Psoas muscle (tissue), 7 donors: ENCODE measurements at regions not wholly inside any gene's neighbourhood (a gene's known extent, or its start where the extent isn't known, plus 50 kb on each side); places are given as distances from the start of the nearest gene placed in this dataset.

Experiments used
- ATAC-seq, 4 donors: fragments of 200-7000 bp; cut with Tn5 transposase; one replicate each; pipeline ENCODE4 v1.9.1; 2020; ENCODE audit warnings: moderate library complexity in 3 of 4, mild to moderate bottlenecking in 2 of 4
- DNase-seq, 2 donors: peaks; one replicate each; pipeline ENCODE4 v3.0.0-alpha.2; 2020
- H3K27ac ChIP-seq: fragments of 200-600 bp; one replicate; pipeline ENCODE4 v1.8.0; 2022
- H3K27me3 ChIP-seq, 3 donors: fragments of 200-600 bp in 1 of 3; one replicate each; pipeline versions ENCODE4 v1.6.1 to v1.8.0; 2013 to 2022; ENCODE audit warnings: low read length in 2 of 3, mild to moderate bottlenecking in 2 of 3, moderate library complexity in 1 of 3; ENCODE audit not compliant: insufficient read depth in 3 of 3
- H3K36me3 ChIP-seq, 2 donors: fragments of 200-600 bp in 1 of 2; one replicate each; pipeline versions ENCODE4 v1.6.1 to v1.8.0; 2013 to 2022; ENCODE audit warnings: low read depth in 1 of 2, mild to moderate bottlenecking in 1 of 2, moderate library complexity in 1 of 2; ENCODE audit not compliant: insufficient read depth in 1 of 2
- H3K4me1 ChIP-seq: fragments of 200-600 bp; one replicate; pipeline ENCODE4 v1.8.0; 2022
- H3K4me3 ChIP-seq: fragments of 200-600 bp; one replicate; pipeline ENCODE4 v1.8.0; 2022; ENCODE audit warnings: mild to moderate bottlenecking
- H3K9me3 ChIP-seq: fragments of 200-600 bp; one replicate; pipeline ENCODE4 v1.8.0; 2022
- CTCF ChIP-seq: fragments of 200-600 bp; IDR thresholded peaks from one replicate; pipeline ENCODE4 v1.8.0; 2022; ENCODE audit warnings: antibody characterized with exemption
- WGBS, 3 donors: extraction: QIAGEN DNeasy Blood & Tissue Kit; methylation state at CpG; one replicate each; pipeline versions ENCODE4 v1.1.6 to v1.1.7; 2013; 5-methylcytosine and 5-hydroxymethylcytosine counted together
- intact Hi-C, 2 donors: fragments of 100-400 bp; cut with DNase I; formaldehyde crosslinking; loops; one replicate each; pipeline versions ENCODE4 v1.11.0 to v1.14.2; 2022
- donor health status: healthy with polysubstance abuse.
- donor health status: DM: no; HTN: no; CAD: no; lungs with moderate emphysema.
- donor health status: Bipolar disorder and iron deficiency.
- donor health status: healthy.
- donor health status: DM: yes; HTN: yes; CAD: no.
- donor health status: DM: no; HTN: no; CAD: no.
- donor health status: DM: yes; HTN: yes; CAD: no.

DNA sequence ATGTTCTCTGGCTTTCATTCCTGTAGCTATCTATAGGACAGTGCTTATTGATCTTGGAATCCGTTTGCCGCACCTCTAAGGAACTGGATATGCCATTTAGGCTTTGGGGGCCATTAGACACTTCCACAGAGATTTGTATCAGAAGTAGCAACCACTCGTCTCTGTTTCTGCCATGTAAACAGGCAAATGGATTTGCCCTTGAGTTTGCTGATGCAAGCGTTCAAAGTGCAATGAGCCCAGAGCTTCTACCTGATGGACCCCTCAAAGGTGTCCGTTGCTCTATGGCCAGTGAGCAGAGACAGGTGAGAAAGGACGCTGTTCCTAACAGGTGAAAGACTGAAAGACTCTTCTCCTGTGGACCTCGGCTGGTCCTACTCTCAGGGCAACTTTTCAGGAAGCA lies 302.9 kb downstream of the ZNF536 start:
- WGBS, 3 donors, result 89 to 91% (median 90%) methylated on average over 7 of the region's 7 CpGs
- no peak for DNase-seq
- no peak for ATAC-seq
- intact Hi-C loops, result no loop called here
- no peak overlapping the region for H3K27ac ChIP-seq
- no peaks in the 10 kb centered on the region for H3K36me3 ChIP-seq
- no peaks in the 10 kb centered on the region for H3K4me1 ChIP-seq
- peaks cover 0 to 12% (median 6%) of the 10 kb centered on the region in 3 donors for H3K27me3 ChIP-seq
- no peak overlapping the region for H3K4me3 ChIP-seq
- TF ChIP-seq CTCF, result no peak
- H3K9me3 ChIP-seq, result no peaks in the 10 kb centered on the region

GRCh38 chr19:30674656-30675055 lies 302.5 kb downstream of the ZNF536 start:
- Histone ChIP-seq H3K9me3 (no peaks in the 10 kb centered on the region), H3K36me3 (no peaks in the 10 kb centered on the region), H3K27me3 (peaks cover 0 to 12% (median 6%) of the 10 kb centered on the region in 3 donors), H3K27ac (no peak overlapping the region), H3K4me3 (no peak overlapping the region), H3K4me1 (no peaks in the 10 kb centered on the region)
- TF ChIP-seq CTCF, result no peak
- ATAC-seq (no peak), DNase-seq (no peak)
- 88 to 91% (median 89%) methylated on average over 6 of the region's 6 CpGs for whole genome bisulfite sequencing, 3 donors
- intact Hi-C loops, result no loop called here

- ATAC-seq (no peak), DNase-seq (no peak)
- TF ChIP-seq CTCF, result no peak
- peaks cover 0 to 7% (median 4%) of the 10 kb centered on the region in 3 donors for H3K27me3 ChIP-seq
- H3K27ac ChIP-seq, result no peak overlapping the region
- intact Hi-C loops, result no loop called here
- H3K4me3 ChIP-seq, result no peak overlapping the region
- 79 to 85% (median 81%) methylated on average over 8 of the region's 8 CpGs for WGBS, 3 donors
- H3K4me1 ChIP-seq, result no peaks in the 10 kb centered on the region
- H3K36me3 ChIP-seq, result no peaks in the 10 kb centered on the region
- H3K9me3 ChIP-seq, result no peaks in the 10 kb centered on the region
Measured at GRCh38 chr19:30673336-30673735, 301.2 kb downstream of the ZNF536 start.

DNA sequence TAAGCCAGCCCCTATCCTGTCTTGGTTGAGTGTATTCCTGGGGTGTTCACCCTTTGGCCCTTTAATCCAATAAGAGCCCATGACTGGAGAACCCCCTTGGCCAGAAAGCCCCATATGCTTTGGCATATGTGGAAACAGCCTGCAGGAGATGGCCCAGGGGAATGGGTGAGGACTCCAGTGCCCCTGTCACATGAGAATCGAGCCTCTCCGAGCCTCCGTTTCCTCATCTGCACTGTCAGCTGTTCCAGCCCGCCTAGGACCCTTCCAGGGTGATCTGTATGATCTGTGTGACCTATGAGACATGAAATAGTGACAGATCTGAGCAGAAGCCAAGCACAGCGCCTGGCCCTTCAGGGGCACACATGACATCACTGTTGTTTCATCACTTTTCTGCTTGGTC lies 300.7 kb downstream of the ZNF536 start:
- H3K4me1 ChIP-seq, result no peaks in the 10 kb centered on the region
- H3K9me3 ChIP-seq, result no peaks in the 10 kb centered on the region
- DNase-seq (no peak), ATAC-seq (no peak)
- H3K4me3 ChIP-seq, result no peak overlapping the region
- TF ChIP-seq CTCF, result no peak
- H3K27ac ChIP-seq, result no peak overlapping the region
- intact Hi-C loops, result no loop called here
- no peaks in the 10 kb centered on the region for H3K36me3 ChIP-seq
- H3K27me3 ChIP-seq, result peaks cover 0 to 7% (median 4%) of the 10 kb centered on the region in 3 donors
- 57 to 66% (median 58%) methylated on average over 5 of the region's 5 CpGs for WGBS, 3 donors

GRCh38 chr19:30671622-30672051 lies 299.5 kb downstream of the ZNF536 start:
- DNase-seq (no peak), ATAC-seq (peak in 2 of 4 donors; percentile 28 to 39)
- peaks cover 0 to 7% (median 4%) of the 10 kb centered on the region in 3 donors for H3K27me3 ChIP-seq
- H3K9me3 ChIP-seq, result no peaks in the 10 kb centered on the region
- no peak overlapping the region for H3K27ac ChIP-seq
- no peak for TF ChIP-seq CTCF
- no peaks in the 10 kb centered on the region for H3K36me3 ChIP-seq
- 44 to 51% (median 46%) methylated on average over 9 of the region's 9 CpGs for WGBS, 3 donors
- no peaks in the 10 kb centered on the region for H3K4me1 ChIP-seq
- no peak overlapping the region for H3K4me3 ChIP-seq
- intact Hi-C loops, result no loop called here
